GDM1 (cell line): ENCODE measurements at regions not wholly inside any gene's neighbourhood (a gene's known extent, or its start where the extent isn't known, plus 50 kb on each side); places are given as distances from the start of the nearest gene placed in this dataset.
"Not testable (repeated sequence)": the region's sequence is repeated elsewhere in the genome, so short reads cannot be mapped to it uniquely, and the experiment has no call there.

Source experiments
- DNase-seq: peaks from one replicate; lab custom pipeline; 2025; lab: John Stamatoyannopoulos, UW

DNA sequence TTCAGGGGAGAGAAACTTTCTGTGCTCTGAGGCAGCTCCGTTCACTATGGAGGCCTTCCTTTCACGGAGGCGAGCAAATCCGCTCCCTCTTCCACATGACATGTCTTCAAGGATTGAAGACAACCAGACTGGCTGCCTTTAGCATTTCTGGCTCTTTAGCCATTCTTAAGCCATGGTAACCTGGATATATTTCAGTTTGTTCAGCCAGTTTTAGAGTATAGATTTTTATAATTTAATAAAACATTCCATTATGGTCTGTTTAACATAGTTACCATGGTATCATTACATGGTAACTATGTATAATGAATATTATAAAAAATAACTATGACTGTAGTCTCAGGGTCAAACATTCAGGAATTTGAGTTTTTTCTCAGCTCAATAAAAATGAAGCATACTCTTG is 54.2 kb upstream of the NFIA start:
- no peak for DNase-seq

- not testable (repeated sequence) for DNase-seq
Observed at GRCh38 chr1:61018068-61018467, 64.3 kb upstream of the NFIA start.

DNA sequence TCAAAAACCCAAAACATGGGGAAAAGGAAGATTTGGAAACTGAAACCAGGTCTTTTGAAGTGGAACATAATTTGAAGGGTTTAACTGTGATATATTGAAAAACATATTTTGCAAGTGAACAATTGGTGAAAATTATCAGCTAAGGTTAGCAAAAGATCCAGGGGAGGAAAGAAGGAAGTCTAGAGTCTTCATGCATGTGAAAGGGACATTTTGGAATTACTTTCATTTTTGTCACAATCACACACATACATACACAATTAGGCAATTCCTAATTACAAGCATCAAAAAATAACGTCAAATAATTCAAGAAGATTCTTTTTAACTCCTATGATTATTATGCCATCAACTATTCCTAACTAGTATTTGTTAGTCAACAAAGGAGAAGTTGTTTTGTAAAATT is 64.7 kb upstream of the NFIA start:
- no peak for DNase-seq

GRCh38 chr1:61013946-61014667 is 68.3 kb upstream of the NFIA start:
- DNase-seq = no peak

DNA sequence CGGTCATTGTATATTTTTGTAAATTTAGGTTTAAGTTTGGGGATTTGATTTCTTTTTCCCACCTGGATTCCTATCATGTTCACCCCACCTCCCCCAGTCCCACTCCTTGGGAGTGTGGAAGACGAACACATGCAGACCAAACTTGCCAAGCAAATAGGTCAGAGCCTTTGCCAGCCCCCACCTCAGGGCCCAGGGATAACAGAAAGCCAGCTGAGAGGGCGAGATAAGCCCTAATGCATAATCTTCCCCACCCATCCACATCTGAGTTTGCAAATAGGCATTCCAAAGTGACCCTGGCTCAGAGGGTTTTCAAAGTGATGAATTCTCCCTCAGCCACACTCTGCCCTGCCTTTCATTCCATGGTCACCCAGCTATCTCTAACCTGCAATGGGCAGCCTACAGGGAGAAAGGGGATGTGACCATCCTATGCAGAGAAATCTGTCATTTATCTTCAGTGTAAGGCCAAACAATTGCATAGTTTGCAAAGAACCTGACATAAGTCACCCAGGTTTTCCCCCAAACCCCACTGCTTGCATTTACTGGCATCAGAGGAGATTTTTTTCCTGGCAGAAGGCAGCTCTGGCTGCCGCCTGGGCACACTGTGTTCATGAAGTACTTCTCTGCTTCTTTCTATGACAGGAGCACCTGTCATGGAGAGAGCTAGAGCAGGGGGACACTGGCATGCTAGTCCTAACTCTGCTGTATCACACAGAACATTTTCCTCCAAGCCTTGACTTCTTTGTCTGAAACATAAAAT is 69.0 kb upstream of the NFIA start:
- no peak for DNase-seq

DNA sequence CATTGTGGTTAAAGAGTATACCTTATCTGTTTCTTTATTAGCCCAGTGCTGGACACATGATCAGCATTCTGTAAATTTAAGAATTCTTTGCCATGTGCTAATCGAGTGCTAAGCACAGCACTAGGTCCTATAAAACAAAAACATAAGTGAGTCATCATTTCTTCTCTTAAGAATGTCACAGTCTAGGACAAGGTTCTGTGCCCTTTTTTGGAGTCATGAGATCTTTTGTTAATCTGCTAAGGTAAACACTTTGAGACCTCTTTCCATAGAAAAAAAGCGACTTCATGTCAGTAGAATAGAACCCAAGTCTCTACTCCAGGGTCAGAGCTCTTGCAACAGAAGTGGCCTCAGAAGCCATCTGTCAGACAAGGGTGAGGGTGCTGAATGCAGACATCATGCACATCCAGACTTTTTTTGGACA is 70.0 kb upstream of the NFIA start:
- no peak for DNase-seq

DNA sequence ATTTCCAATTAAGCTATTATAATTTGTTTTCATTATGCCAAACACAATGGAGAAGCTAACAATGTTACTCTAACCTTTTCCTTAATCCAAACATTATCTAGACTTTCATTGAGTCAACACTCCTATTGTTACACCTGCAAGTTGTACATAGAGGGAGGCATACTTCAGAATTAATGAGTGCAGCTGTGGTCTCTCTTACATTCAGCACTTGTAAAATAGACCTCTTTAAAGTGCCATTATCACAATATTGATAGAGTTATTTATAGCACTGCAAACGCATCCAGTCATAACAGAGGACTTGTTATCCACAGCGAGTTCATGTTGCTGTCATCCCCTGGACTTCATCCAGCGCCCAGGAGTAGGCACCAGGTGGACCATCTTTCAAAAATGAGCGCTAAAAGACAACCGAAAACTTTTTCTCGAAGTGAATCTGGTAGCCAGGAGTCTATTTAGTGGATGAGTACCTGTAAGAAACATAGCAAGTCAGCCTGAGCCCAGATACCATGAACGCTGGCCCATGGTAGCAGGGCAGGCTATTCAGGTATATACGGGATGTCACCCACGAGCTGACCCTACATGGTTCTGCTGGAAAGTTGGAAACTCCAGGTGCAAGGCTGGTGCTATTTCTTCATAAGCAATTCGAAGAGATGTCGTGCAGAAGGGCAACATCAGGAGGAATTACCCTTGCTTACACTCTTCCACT is 70.6 kb upstream of the NFIA start:
- no peak for DNase-seq

DNA sequence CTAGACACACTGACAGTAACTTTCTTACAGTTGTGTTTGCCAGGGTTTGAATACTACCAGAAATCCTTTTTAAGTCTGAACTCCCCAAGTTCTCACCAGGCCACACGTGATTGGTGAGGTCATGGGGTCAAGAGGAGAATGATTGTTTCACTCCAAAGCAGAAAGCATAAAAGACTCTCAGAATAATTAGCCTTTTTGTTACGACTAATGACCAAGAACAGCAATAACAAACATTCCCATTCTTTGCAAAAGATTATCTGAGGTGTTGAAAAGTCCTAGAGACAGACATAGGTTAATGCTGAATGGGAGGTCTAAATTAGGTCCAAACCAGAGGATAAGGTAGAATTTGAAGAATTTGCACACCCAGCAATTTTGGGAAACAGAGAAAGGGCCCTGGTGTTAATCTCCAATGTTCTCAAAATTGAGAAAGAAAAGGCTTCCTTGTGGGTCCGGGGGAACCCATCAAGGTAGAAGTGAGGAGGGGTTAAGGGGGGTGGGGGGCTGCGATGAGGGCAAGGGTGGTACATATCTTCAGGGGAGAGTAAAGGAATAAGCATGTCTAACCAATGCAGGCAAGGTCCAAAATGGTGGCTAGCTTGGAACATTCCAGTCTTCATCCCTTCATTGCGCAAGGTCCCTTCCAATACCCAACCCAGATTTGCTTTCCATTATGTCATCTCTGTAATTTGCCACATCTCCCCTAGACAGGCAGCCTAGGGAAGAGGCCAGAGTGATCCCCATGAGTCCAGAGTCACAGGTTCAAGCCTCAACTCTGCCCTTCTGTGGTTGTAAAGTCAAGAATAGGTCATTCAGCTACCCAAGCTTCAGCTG is 74.6 kb upstream of the NFIA start:
- no peak for DNase-seq

DNA sequence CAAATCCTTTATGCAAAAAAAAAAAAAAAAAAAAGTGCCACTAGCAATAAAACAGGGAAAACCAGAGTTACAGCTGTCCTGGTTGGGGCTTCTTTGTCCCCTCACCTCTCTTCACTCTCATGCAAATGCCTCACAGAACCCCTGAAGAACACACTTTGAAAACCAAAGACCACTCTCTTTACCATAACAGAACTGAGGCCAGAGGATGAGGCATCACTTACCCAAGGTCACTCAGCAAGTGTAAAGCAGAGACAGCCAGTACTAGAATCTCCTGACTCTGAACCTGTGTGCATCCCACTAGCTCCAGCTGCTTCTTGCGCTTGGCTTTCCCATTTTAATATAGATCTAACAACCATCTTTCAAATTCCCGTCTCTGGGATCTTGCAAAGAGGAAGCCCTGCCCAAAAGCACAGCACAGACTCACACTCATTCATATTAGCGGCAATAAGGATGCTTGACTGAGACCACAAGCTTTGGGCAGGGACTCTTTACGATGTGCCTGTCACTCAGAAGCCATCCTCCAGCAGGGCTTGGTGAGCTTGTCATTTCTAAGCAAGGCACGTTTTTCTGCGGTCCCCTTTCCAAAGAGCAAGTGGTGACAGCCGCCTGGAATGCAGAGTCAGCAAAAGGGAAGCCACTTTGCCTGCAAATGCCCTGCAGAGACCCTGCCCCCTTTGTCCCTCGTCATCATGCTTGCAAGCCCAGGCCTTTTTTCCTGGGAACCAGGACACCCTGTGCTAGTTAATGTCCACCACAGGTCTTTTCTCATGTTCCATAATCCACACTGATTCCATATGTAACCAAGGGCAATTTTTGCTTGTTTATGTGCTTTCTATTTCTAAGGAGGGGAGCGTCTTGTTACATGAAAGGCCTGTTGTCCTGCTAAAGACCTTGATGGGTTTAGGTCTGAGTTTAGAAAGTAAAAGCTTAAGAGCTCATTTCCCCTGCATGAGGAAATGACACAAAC is 76.5 kb upstream of the NFIA start:
- DNase-seq = no peak

DNA sequence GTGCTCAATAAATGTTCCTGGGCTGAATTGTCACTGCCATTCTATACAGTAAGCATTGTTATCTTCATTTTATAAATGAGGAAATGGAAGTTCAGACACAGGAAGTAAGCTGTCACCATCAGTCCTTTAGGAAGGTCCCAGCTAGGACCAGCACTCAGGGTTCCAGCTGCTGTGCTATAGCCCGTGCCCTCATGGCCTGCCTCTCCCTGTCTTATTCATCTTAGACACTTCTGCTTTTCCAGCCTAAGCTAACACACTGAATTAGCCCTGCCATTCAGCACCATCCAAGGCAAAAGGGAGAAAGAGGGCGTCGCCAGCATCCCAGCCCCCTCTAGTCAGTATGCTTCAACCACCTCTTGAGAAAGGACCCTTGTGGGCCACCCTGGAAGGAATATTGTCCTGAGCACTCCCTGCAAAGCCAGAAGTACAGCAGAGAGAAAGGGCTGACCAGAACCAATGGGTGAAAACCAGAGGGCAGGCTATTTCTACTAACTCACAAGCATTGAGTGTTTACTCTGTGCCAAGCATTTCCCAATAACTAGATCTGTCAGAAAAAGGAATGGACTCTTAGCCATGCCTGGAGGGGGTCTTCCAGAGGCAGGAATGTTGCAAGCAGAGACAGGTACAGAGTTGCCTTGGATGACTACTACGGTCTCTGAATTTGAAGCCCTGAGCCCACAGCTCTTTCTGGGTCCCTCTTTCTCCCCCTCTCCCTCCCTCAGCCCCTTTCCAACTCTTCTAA is 77.9 kb upstream of the NFIA start:
- no peak for DNase-seq

DNA sequence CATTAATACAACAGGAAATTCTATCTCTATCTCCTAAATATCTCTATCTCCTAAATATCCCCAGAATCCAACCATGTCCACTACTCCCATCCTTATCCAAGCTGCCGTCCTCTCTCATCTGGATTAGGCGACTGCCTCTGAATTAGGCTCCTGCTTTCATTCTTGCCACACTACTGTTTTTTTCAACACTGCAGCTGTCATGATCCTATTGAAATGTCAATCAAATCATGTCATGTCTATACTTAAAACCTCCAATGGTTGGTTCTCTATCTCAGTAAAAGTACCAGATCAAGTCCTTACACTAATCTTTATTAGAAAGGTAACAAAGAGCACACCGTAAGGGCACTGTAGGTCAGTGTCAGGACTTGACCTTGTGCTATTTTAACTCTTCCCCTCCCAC is 82.0 kb upstream of the NFIA start:
- DNase-seq = no peak

DNA sequence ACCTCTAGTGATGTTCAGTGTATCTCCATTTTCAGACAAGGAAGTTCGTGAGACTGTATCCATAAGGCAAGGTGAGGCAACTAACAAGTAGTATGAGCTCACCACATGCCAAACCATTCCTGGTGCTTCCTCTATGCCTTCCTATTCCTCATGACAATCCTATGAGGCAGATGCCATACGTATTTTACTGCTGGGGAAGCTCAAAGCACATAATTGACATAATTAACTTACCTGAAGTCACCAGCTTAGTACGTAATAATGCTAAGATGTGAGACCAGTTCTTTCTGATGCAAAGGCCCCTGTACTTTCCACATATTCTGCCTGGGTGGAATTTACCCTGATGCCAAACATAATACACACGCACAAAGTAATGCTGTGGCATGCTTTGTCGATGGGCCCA is 83.6 kb upstream of the NFIA start:
- DNase-seq = no peak

GRCh38 chr1:60994828-60995492 is 87.4 kb upstream of the NFIA start:
- no peak for DNase-seq

DNA sequence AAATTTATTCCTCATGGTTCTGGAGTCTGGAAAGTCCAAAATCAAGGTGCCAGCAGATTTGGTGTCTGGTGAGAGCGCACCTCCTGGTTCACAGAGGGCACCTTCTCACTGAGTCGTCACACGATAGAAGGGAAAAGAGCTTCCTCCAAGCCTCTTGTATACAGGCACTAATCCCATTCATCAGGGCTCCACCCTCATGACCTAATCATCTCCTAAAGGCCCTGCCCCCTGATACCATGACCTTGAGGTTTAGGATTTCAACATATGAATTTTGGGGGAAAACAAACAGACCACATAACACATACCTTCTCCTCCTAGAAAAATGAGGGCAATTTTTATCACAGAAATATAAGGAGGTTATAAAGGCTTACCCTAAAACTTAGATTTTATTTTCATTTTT is 88.0 kb upstream of the NFIA start:
- DNase-seq = no peak

GRCh38 chr1:60992165-60992564 is 90.2 kb upstream of the NFIA start:
- no peak for DNase-seq

GRCh38 chr1:60990714-60991090 is 91.7 kb upstream of the NFIA start:
- DNase-seq = no peak

GRCh38 chr1:60989749-60990713 is 92.3 kb upstream of the NFIA start:
- no peak for DNase-seq

DNA sequence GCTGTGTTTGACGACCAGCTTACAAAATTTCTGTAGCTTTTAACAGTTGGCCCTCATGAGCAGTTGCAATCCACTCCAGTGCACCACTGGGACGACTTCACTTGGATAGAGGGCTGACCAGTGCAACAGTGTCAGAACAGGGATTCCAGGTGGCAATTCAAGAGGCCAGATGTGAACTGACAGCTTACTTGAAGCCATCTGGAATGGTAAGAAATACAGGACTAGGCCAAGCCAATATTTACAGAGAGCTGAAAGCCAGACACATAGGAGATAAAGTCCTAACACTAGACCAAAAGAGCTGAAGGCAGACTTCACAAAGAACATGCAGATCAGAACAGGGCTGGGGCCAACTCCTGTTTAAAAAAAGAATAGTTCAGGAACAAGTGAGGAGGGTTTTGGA is 93.5 kb upstream of the NFIA start:
- DNase-seq = no peak

GRCh38 chr1:60987904-60988303 is 94.5 kb upstream of the NFIA start:
- DNase-seq = no peak
